EH (cell line): ENCODE measurements at regions not wholly inside any gene's neighbourhood (a gene's known extent, or its start where the extent isn't known, plus 50 kb on each side); places are given as distances from the start of the nearest gene placed in this dataset.

Experiments used
- DNase-seq: peaks from one replicate; pipeline ENCODE4 v3.0.0-alpha.2; 2015; ENCODE audit warnings: low read depth

GRCh38 chr7:7051206-7051877 is 131.0 kb upstream of the C1GALT1 start:
- peak; percentile 3 for DNase-seq

- peak; percentile 2 for DNase-seq
These were observed 128.0 kb upstream of the C1GALT1 start for GRCh38 chr7:7054252-7054830.

- DNase-seq: no peak
These were observed 121.3 kb upstream of the C1GALT1 start for GRCh38 chr7:7060828-7061599.

- no peak for DNase-seq
These were observed 104.4 kb upstream of the C1GALT1 start for GRCh38 chr7:7077945-7078344.

- no peak for DNase-seq
These were observed 101.5 kb upstream of the C1GALT1 start for GRCh38 chr7:7080802-7081201.

GRCh38 chr7:7090460-7090859 is 91.9 kb upstream of the C1GALT1 start:
- DNase-seq: no peak

GRCh38 chr7:7098280-7098818 is 84.0 kb upstream of the C1GALT1 start:
- DNase-seq: no peak

- DNase-seq: peak; percentile 97
These were observed 82.7 kb upstream of the C1GALT1 start for GRCh38 chr7:7099584-7100014.

- DNase-seq: no peak
These were observed 81.9 kb upstream of the C1GALT1 start for GRCh38 chr7:7100432-7100849.

GRCh38 chr7:7102906-7103305 is 79.4 kb upstream of the C1GALT1 start:
- DNase-seq: no peak

- DNase-seq: peak; percentile 68
These were observed 78.7 kb upstream of the C1GALT1 start for GRCh38 chr7:7103343-7104313.

- DNase-seq: no peak
These were observed 78.0 kb upstream of the C1GALT1 start for GRCh38 chr7:7104314-7104698.

GRCh38 chr7:7104971-7105370 is 77.4 kb upstream of the C1GALT1 start:
- no peak for DNase-seq

- no peak for DNase-seq
These were observed 76.4 kb upstream of the C1GALT1 start for GRCh38 chr7:7105800-7106582.

GRCh38 chr7:7108931-7109330 is 73.4 kb upstream of the C1GALT1 start:
- no peak for DNase-seq

- DNase-seq: no peak
These were observed 72.4 kb upstream of the C1GALT1 start for GRCh38 chr7:7109934-7110333.

GRCh38 chr7:7110706-7111105 is 71.6 kb upstream of the C1GALT1 start:
- DNase-seq: no peak

- no peak for DNase-seq
These were observed 69.5 kb upstream of the C1GALT1 start for GRCh38 chr7:7112868-7113267.

GRCh38 chr7:7114575-7115291 is 67.6 kb upstream of the C1GALT1 start:
- no peak for DNase-seq

- DNase-seq: no peak
These were observed 64.3 kb upstream of the C1GALT1 start for GRCh38 chr7:7117935-7118586.
